Hindlimb muscle (tissue), 1 donor: ENCODE measurements at regions not wholly inside any gene's neighbourhood (a gene's known extent, or its start where the extent isn't known, plus 50 kb on each side); places are given as distances from the start of the nearest gene placed in this dataset.

Experiments used
- DNase-seq: peaks from one replicate; pipeline ENCODE4 v3.0.0-alpha.2; 2013

- DNase-seq, result no peak
Measured at GRCh38 chr11:134542401-134543165, 130.5 kb upstream of the B3GAT1 start.

- no peak for DNase-seq
Measured at GRCh38 chr11:134541951-134542350, 129.9 kb upstream of the B3GAT1 start.

DNA sequence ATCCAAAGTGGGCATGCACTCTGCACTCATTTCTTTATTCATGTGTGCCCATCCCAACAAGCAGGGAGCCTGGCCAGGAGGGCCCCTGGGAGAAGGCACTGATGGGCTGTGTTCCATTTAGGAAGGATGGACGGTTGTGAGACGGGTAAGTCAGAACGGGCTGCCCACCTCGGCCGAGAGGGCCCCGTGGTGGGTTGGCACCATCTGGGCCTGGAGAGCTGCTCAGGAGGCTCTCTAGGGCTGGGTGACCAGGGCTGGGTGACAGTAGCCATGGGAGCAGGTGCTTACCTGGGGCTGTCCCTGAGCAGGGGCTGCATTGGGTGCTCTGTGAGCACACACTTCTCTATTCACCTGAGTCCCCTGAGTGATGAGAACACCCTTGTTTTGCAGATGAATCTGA lies 129.3 kb upstream of the B3GAT1 start:
- DNase-seq, result no peak

DNA sequence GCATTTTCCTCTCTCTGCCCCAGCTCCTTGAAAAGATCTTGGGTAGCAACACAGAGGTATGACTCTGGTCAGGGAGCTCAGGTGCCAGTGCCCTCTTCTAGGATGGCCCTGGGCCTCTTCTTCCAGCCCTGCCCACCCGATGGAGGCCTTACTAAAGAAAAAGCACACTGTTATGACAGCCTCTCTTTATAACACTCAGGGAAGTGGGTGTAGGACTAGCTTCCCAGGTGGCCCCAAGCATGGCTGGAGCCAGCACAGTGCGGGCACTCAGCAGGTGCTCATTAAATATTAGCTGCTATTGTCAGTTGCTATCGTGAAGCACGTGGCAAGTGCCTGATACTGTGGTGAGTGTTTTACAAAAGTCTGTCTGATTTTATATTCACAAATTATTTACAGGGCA lies 127.2 kb upstream of the B3GAT1 start:
- no peak for DNase-seq

GRCh38 chr11:134538742-134539141 lies 126.7 kb upstream of the B3GAT1 start:
- DNase-seq, result no peak

DNA sequence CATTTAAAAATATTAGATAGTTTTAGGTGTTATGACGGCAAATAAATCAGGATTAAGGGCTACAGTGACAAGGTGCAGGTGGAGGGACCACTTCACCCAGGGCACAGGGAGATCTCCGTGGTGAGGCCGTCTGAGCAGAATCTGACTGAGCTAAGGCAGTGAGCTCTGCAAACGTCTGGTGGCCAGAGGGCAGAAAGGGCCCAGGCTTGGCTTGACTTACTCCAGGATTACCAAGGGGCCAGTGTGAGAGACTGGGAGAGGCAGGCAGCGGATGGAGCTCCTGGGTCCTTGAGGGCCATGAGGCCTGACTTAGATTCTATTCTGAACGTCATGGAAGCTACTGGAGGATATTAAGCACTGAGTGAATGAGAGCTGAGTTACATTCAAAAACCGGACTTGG lies 125.9 kb upstream of the B3GAT1 start:
- no peak for DNase-seq

GRCh38 chr11:134537296-134537695 lies 125.3 kb upstream of the B3GAT1 start:
- no peak for DNase-seq

- DNase-seq, result no peak
Measured at GRCh38 chr11:134536677-134537076, 124.6 kb upstream of the B3GAT1 start.

DNA sequence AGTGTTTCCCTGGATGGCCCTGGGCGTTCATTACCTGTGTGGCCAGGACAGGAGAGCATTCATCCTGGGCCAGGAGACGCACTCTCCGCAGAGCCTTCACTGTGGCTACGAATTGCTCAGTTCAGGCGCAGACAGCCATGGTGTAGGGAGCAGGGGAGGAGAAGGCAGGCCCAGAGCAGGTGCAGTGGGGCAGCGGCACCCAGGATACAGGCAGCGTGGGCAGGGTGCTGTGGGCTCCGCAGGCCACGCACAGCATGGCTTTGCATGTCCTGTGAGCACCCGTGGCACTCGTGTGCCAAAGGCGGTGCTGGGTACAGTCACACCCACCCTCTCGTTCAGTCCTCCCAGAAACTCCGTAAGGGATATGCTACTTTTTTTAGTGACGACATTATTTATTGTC lies 124.2 kb upstream of the B3GAT1 start:
- no peak for DNase-seq

GRCh38 chr11:134535029-134536025 lies 123.3 kb upstream of the B3GAT1 start:
- no peak for DNase-seq

GRCh38 chr11:134533511-134533910 lies 121.5 kb upstream of the B3GAT1 start:
- no peak for DNase-seq

- no peak for DNase-seq
Measured at GRCh38 chr11:134532921-134533421, 120.9 kb upstream of the B3GAT1 start.

DNA sequence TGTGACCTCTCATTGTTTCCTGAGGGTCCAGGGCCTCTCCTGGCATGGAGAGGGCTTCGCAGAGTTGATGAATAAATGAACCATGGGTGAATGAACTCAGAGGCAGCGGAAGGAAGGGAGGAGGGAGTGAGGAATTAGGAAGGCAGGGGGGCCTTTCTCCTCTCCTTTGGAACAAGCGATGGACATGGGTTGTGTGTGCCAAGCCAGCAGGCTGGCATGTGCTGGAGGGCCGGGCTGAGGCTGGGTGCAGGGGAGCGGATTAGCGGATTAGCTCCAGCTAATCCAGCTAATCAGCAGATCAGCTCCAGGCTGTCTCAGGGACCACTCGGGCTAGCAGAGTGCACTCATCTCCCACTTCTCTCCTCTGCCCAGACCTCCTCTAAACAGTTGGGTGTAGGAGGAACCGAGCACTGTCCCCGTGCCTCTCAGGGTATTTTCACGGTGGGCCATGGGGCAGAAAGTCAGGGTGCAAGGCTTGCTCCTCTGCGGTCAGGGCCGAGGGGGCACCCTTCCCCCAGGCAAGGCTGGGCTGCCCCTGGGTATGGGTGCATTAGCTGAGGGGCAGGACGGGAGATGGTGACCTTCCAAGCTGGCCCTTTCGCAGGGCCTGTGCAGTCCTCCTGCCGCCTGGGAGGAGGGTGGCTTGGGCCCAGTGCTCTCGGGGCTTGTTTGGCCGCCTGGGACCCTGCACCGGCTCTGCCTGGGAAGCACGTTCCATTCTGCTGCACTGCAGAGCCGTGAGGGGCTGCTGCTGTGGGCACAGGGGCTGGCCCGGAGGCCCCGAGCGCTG lies 120.3 kb upstream of the B3GAT1 start:
- DNase-seq, result no peak

GRCh38 chr11:134531327-134532130 lies 119.5 kb upstream of the B3GAT1 start:
- DNase-seq, result no peak

DNA sequence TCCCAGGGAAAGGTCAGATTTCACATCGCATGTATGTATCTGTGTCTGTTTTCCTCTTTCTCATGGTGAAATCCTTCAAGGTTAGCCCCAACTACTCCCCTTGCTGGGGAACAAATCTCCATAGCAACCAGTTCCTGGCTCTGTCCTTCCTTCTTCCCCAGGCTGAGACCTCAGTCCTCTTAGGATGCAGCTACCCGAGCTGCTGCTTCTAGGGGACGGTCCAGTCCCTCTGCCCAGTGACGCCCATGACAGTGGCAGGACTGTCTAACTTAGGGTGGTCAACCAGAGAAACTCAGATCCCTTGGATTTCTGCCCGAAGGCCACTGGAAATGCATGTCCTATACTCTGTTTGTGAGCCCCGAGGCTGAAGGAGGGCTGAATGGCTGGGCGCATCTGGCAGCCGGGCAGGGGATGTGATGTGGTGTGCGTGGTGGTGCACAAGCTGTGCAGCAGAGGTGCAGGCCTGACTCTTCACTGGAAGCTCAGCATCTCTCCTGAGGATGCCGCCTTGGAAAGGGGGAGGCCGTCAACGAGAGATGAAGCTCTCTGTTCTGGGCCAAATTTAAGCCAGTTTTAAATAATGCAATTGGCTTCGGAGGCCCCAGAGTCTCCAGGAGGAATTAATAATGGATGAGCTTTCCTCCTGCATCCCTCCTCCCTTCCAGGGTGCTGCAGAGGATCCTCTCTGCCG lies 118.7 kb upstream of the B3GAT1 start:
- DNase-seq, result peak; percentile 30

DNA sequence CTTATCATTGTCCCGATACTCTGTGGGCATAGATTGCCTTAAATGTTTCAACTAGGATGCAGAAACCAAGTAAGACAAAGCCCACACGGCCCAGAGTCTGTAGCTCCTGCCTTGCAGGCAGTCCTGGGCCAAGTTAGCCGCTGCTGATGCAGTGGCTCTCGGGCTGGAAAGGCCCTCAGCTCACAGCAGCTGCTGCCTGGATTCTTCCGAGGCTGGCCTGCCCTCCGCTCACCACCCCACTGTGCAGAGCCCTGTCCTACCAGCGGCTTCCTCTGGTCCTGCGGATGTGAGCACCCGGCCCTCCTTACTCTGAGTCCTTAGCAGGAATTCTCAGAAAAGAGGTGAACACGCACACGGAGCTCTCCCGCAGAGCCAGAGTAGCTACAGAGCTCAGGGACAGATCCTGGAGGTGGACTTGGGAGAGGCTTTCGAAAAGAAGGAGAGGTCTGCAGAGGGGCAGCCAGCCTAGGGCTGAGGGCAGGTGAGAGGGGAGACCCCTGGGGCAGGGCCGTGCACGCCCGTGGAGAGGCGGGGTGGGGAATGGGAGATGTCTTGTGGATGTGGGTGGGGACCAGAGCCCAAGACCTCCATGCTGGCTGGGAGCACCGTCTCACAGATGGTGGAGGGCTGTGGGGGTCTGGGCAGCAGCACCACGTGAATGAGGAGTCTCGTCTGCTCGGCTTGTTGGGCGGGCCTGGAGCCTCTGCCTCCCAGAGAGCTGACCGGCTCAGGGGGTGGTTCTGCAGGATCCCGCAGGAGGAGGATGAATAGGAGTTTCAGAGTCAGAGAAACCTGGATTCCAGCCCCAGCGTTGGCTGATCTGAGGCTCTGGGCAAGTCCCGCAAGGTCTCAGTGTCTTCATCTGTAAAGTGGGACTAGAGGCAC lies 117.4 kb upstream of the B3GAT1 start:
- DNase-seq, result no peak

DNA sequence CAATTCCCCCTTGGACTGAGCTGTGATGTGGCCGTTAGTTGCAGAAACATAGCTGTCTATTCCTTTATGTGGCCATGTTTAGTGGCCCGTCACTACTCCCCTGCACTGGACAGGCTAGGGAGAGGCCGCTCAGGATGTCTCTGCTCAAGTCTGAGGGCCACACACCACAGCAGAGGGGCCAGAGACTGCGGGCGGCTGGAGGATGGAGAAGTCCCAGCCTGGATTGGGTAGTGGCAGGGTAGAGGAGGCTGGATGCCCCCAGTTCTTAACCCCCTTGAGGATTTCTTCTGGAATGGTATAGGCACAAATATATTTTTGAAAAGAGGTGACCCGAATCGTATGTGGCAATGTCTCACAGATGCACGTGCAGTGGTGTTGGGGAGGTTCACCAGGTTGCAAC lies 116.4 kb upstream of the B3GAT1 start:
- no peak for DNase-seq

DNA sequence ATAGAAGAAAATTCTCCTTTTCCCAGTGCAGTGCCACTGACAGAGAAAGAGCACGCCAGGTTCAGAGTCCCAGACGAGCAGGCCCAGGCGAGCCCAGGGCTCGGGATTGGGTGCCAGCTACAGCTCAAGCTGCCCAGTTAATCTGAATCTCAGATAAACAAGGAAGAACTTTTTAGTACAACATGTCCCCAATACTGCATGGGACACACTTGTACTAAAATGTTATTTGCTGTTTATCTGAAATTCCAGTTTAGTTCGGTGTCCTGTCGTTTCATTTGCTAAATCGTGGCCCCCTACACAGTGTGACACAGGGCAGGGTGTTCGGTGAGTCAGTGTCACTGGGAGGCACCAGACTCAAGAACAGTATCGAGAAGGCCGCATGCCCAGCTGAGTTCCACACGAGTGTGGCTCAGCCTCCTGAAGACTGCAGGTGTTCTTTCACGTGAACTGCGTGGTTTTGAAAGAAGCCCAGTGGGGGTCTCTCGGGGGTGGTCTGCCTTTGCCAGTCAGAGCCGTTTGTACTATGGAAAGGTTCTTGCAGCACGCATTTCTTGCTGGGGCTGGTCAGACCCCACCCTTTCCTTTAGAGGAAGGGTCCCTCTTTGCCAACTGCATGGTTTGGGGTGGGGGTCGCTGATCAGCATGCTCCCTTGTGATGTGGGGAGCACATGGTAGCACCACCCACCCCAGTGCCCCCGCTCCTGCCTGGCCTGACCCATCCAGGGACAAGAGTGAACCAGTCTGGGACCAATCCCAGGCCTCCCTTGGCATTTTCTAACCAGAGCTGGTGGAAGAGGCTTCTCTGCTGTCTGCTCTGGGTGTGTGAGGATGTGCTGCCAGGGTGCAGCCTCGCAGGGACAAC lies 115.6 kb upstream of the B3GAT1 start:
- DNase-seq, result no peak
